ENCODE measurements at regions not wholly inside any gene's neighbourhood (a gene's known extent, or its start where the extent isn't known, plus 50 kb on each side); places are given as distances from the start of the nearest gene placed in this dataset.

GRCh38 chr3:34544136-34544535 lies 745.7 kb downstream of the PDCD6IP start:
- H3K4me1 Mint-ChIP-seq (ENCODE audit: low read depth, unreplicated experiment): no peaks in the 10 kb centered on the region
- no peak for DNase-seq
- no peaks in the 10 kb centered on the region for H3K9me3 Mint-ChIP-seq (ENCODE audit: low read depth, unreplicated experiment)
- H3K27me3 Mint-ChIP-seq (ENCODE audit: unreplicated experiment): no peaks in the 10 kb centered on the region
- intact Hi-C loops (cut with micrococcal nuclease; ENCODE audit: unreplicated experiment): no loop called here
- no peaks in the 10 kb centered on the region for H3K36me3 Mint-ChIP-seq (ENCODE audit: insufficient read depth, unreplicated experiment)
- no peak overlapping the region for H3K4me3 Mint-ChIP-seq (ENCODE audit: low read depth, unreplicated experiment)
- CTCF ChIA-PET: no interaction called here
- no peak overlapping the region for H3K27ac Mint-ChIP-seq (ENCODE audit: unreplicated experiment)
- no peak for TF ChIP-seq CTCF (IDR thresholded peaks at IDR 0.05; ENCODE audit: unreplicated experiment)
- BruUV-seq (replicated peaks): no TSS peak

GRCh38 chr3:34547297-34547920 lies 749.0 kb downstream of the PDCD6IP start:
- CTCF ChIA-PET: interaction anchor here (0.6 kb wide), 1 partner anchor 530 kb away, joined by 8 read pairs; no protein-coding TSS in a partner anchor
- DNase-seq: no peak
- H3K4me3 Mint-ChIP-seq (ENCODE audit: low read depth, unreplicated experiment): no peak overlapping the region
- H3K27ac Mint-ChIP-seq (ENCODE audit: unreplicated experiment): no peak overlapping the region
- no peaks in the 10 kb centered on the region for H3K27me3 Mint-ChIP-seq (ENCODE audit: unreplicated experiment)
- H3K36me3 Mint-ChIP-seq (ENCODE audit: insufficient read depth, unreplicated experiment): no peaks in the 10 kb centered on the region
- no TSS peak for BruUV-seq (replicated peaks)
- no peaks in the 10 kb centered on the region for H3K4me1 Mint-ChIP-seq (ENCODE audit: low read depth, unreplicated experiment)
- no peak for TF ChIP-seq CTCF (IDR thresholded peaks at IDR 0.05; ENCODE audit: unreplicated experiment)
- intact Hi-C loops (cut with micrococcal nuclease; ENCODE audit: unreplicated experiment): no loop called here
- no peaks in the 10 kb centered on the region for H3K9me3 Mint-ChIP-seq (ENCODE audit: low read depth, unreplicated experiment)

- no peak for DNase-seq
- Mint-ChIP-seq H3K4me3 (ENCODE audit: low read depth, unreplicated experiment) (no peak overlapping the region), H3K36me3 (ENCODE audit: insufficient read depth, unreplicated experiment) (no peaks in the 10 kb centered on the region), H3K9me3 (ENCODE audit: low read depth, unreplicated experiment) (peaks cover 5% of the 10 kb centered on the region), H3K27ac (ENCODE audit: unreplicated experiment) (no peak overlapping the region), H3K4me1 (ENCODE audit: low read depth, unreplicated experiment) (no peaks in the 10 kb centered on the region), H3K27me3 (ENCODE audit: unreplicated experiment) (no peaks in the 10 kb centered on the region)
- intact Hi-C loops (cut with micrococcal nuclease; ENCODE audit: unreplicated experiment): no loop called here
- no peak for TF ChIP-seq CTCF (IDR thresholded peaks at IDR 0.05; ENCODE audit: unreplicated experiment)
- no TSS peak for BruUV-seq (replicated peaks)
- CTCF ChIA-PET: no interaction called here
Measured at GRCh38 chr3:34567266-34567665, 768.8 kb downstream of the PDCD6IP start.

GRCh38 chr3:34568766-34569165 lies 770.3 kb downstream of the PDCD6IP start:
- Mint-ChIP-seq H3K27me3 (ENCODE audit: unreplicated experiment) (no peaks in the 10 kb centered on the region), H3K36me3 (ENCODE audit: insufficient read depth, unreplicated experiment) (no peaks in the 10 kb centered on the region), H3K4me3 (ENCODE audit: low read depth, unreplicated experiment) (no peak overlapping the region), H3K4me1 (ENCODE audit: low read depth, unreplicated experiment) (no peaks in the 10 kb centered on the region), H3K27ac (ENCODE audit: unreplicated experiment) (no peak overlapping the region), H3K9me3 (ENCODE audit: low read depth, unreplicated experiment) (peaks cover 4% of the 10 kb centered on the region)
- intact Hi-C loops (cut with micrococcal nuclease; ENCODE audit: unreplicated experiment): no loop called here
- CTCF ChIA-PET: no interaction called here
- no peak for DNase-seq
- BruUV-seq (replicated peaks): no TSS peak
- no peak for TF ChIP-seq CTCF (IDR thresholded peaks at IDR 0.05; ENCODE audit: unreplicated experiment)

Data from Calu3 (cell line).